ENCODE measurements at regions not wholly inside any gene's neighbourhood (a gene's known extent, or its start where the extent isn't known, plus 50 kb on each side); places are given as distances from the start of the nearest gene placed in this dataset.
"Not testable (repeated sequence)": the region's sequence is repeated elsewhere in the genome, so short reads cannot be mapped to it uniquely, and the experiment has no call there.

DNA sequence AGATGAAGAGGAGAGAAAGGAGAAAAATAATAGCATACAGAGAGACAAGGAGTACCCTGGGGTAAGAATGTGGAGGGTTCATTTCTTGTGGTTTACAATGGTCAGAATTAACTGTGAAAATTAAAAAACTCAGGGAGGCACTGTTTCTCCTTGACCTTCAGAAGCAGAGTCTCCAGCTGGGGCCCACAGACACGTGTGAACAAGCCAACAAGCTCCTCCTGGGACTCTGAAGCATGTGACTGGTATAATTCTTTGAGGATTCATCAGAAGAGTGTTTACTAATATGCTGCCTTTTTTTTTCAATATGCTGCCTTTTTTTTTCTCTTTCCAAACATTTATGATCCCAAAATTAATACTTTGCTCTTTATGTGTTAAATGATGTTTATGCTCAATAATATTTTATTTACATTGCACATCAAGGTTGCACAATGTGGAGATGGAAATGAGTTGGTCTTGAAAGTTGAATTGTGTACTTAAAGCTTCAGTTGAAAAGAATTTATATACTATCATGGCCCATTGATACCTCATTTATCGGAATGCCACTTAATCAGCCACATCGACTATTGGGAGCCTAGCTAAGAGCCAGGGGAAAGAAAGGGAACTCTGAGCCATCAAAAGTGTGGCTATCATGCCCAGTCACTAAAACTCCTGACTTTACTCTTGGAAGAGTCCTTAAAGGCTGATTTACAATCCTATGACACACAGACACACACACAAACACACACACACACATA is 134.7 kb upstream of the RHOBTB1 start:
- DNase-seq, result peak; percentile 33

DNA sequence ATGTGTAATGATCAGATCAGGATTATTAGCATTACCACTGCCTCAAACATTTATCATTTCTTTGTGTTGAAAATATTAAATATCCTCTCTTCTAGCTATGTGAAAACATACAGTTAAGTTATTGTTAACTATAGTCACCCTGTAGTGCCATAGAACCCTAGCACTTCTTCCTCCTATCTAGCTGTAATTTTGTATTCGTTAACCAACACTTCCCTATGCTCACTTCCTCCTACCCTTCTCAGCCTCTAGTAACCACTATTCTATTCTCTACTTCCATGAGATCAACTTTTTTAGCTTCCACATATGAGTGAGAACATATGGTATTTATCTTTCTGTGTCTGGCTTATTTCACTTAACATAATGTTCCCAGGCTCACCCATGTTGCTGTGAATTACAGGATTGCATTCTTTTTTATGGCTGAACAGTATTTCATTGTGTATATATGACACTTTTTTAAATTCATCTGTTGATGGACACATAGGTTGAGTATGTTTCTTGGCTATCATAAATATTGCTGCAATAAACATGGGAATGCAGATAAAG is 132.7 kb upstream of the RHOBTB1 start:
- no peak for DNase-seq

DNA sequence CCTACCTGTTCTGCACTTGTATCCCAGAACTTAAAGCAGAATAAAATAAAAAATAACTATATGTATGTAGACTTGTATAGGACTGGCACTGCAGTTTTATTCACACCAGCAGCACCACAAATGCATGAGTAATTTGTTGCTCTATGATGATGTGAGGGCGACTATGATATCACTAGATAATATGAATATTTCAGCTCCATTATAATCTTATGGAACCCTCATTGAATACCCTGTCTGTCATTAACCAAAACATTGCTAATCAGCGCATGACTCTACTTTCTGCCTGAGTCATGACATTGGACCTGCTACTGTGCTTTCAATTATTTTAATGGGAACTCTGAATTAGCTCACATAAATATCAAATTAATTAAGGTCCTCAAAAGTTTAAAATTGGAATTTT is 129.4 kb upstream of the RHOBTB1 start:
- DNase-seq, result no peak

DNA sequence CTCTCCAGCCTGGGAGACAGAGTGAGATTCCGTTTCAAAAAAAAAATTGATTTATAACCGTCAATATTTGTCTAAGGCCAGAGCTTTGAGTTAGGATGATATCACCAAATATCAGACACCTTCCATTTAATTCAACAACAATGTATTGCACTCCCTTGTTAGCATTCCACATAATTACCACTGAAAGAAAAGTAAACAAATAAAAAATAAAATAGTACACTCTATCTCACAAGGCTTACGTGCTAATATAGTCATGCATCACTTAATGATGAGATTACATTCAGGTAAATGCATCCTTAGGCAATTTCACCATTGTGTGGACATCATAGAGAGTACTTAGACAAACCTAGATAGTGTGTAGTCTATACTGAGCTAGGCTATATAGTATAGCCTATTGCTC is 127.6 kb upstream of the RHOBTB1 start:
- no peak for DNase-seq

DNA sequence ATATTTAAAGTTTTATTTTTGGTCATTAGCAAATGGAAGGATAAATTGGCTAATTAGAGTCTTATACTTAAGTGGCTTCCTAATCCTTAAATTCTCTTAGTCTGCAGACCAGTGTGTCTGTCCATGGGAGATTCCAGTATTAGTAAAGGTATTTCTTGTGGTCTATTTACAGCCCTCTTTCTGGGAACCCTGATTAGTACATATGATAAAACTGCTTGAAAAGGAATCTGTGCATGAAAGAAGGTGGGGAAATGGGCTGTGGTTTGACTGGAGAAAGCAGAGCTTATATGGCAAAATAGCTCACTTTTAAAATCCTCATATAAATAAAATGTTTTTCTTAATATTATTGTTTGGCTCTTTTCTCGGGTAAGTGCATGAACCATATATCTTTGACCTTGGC is 124.5 kb upstream of the RHOBTB1 start:
- no peak for DNase-seq

- DNase-seq, result no peak
Observed at GRCh38 chr10:61067671-61068336, 123.8 kb upstream of the RHOBTB1 start.

GRCh38 chr10:61066661-61067344 is 122.8 kb upstream of the RHOBTB1 start:
- DNase-seq, result no peak

DNA sequence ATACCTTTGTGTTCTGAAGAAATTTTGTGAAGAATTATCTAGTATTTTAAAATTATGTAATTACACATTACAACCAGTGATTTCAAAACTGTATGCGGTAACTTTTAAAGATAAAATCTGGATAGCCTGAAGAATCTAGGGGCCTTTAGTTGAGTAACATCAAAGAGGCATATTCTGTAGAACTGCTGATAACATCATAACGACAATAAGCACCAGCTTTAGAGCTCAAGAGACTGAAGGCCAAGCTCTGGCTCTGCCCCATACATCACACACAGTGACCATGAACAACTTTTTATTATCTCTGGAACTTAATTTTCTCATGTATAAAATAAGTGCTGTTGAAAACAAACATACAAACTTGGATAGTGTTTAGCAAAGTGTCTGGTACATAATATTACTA is 121.1 kb upstream of the RHOBTB1 start:
- no peak for DNase-seq

DNA sequence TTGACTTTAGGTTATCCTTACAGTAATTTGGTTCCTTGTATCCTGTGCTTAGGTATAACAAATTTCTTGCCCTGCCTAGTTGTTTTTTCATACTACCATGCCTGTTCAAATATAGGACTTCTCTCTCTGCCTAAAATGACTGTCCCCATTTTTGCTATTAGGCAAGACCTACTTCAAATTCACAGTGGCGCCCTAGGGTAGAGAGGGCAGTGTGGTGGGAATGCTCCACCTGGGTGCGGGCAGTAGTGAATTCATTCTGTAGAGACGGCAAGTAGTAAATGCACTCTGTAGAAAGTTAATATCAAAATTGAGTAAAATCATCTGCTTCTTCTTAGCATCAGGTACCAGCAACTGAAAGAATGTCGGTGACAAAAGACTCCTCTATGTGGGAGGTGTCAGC is 120.4 kb upstream of the RHOBTB1 start:
- DNase-seq, result no peak

DNA sequence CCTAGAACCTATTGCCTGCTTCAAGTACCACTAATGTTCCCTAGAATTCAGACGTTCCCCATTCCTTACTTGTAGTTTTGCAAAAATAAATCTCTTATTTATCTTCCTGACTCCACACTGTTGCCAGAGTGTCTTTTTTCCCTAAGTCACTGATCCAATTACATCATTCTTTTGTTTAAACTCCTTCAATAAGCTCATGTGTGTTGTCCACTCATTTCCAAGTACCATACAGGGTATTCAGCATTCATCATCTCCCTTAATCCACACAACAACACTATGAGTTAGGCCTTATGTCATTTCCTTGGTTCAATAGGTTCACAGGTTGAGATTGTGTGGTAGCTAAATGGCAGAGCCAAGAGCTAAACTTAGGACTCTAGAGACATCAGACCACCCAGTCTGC is 119.9 kb upstream of the RHOBTB1 start:
- DNase-seq, result peak; percentile 11

DNA sequence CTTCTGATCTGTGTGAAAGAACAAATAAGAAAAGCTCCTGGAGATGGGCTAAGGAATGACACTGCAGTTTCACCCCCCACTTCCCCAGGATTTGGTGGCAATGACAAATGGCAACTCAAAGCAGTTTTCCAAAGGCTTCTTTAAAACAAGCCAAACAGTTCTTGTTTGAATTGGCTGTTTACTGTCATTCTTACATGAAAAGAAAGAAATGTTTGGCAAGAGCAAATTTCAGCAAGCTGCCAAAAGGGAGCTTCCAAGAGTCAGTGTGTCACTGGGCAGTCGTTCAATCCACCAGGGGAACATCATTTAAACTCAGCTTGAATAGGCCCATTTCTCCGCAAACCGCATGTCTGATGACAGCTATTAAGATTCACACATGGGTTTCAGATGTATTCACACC is 119.0 kb upstream of the RHOBTB1 start:
- no peak for DNase-seq

GRCh38 chr10:61061923-61062504 is 118.0 kb upstream of the RHOBTB1 start:
- DNase-seq, result no peak

DNA sequence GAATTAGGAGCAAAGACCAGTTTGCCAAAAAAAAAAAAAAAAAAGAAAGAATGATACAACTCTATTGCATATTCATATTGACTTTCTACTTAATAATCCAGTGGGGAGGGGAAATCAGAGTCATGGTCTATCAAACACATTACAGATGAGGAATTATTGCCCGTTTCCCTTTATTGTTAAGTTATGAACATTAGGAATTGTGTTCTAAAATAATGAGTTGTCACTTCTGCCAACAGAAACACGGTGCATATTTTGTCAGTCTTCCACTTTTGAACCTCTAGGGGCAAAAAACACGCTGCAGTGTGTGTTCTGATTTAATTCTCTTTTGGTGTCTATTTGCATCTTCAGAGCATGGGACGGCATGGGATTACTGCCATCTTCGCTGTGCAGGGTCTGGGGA is 115.7 kb upstream of the RHOBTB1 start:
- no peak for DNase-seq

DNA sequence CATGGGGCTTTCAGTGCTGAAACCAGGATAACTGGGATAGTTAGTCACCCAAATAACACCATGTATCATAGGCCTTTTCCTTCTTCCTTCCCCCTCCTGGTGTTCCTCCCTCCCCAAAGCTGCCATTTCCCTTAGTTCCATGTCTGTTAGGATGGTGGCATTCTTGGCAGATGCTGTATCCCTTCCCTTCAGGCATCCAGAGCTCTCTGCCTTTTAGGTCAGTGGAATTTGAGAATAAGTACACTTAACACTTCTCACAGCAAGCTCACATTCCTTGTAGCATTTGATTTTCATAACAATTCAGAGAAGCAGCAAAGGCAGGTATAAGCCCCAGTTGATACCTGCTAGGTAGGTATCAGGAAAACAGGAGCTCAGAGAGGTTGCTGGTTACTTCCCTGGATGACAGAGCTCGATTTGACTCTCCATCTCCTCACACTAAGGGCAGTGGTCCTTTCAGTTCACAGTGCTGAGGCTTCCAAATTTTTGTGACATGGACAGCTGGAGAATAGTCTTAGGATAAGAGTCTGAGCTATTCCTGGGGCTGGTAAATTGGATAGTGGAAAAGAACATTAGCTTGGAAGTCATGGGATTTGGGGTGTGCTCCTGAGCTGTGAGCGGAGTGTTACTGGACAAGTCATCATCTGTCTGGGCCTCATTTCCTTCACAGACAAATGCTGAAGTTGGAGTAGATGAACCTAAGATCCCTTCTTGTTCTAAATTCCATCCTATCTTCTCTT is 108.7 kb upstream of the RHOBTB1 start:
- DNase-seq, result peak; percentile 40

- DNase-seq, result no peak
Observed at GRCh38 chr10:61051344-61051743, 107.4 kb upstream of the RHOBTB1 start.

DNA sequence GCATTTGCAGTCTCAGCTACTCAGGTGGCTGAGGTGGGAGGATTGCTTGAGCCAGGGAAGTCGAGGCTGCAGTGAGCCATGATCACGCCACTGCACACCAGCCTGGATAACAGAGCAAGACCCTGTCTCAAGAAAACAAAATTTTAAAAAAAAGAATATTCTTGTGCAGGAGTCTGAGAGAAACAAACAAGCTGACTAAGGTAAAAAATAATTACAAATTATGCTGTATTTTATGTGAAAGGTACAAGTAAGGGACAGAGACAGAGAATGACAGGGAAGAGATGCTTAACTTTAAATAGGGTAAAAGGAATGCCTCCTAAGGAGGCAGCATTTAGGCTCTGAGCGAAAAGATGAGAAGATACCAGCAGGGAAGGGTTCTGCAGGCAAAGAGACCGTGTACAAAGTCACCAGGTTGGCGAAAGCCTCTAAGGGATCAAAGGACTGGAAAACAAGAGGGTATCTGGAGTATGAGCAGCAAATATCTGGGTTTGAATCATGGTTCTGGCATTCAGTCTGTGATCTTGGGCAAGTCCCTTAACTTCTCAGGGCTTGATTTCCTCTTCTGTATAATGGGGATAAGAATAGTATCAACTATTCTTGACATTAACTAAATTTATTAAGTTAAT is 106.2 kb upstream of the RHOBTB1 start:
- no peak for DNase-seq

GRCh38 chr10:61049386-61049785 is 105.4 kb upstream of the RHOBTB1 start:
- no peak for DNase-seq

DNA sequence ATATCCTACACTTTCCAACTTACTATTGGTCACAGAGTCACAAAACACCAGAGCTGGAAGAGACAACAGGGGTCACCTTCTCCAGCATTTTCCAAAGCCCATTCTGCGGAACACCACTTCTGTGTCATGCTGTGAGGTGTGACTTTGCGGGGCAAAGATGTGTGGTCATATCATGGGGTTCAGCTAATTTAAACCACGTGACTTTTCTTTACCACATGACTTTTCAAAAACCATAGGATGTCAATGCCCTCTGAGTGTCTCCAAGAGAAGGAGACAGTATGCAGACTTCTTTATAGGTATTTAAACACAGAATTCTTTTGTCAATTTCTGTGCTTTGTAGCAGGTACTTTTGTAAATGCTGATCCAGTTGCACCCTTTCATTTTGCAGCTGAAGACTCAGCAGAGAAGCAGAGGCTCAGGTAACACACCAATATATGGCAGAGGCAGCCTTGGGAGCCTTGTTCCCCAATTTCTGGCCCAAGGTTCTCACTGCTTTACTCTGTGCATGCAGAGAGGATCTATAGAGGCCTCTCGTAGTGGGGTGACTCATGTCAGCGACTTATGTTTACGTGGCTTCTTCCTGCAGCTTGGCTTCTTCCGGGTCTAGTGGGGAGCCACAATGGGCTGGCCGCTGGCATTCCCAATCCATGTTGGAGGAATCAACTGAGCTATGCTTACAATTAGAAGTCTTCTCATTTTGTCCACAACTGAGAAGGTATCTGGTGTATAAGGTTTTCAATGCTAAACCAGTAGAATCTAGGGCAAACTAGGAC is 104.0 kb upstream of the RHOBTB1 start:
- no peak for DNase-seq

- DNase-seq, result peak; percentile 20
Observed at GRCh38 chr10:61047081-61047480, 103.1 kb upstream of the RHOBTB1 start.

DNA sequence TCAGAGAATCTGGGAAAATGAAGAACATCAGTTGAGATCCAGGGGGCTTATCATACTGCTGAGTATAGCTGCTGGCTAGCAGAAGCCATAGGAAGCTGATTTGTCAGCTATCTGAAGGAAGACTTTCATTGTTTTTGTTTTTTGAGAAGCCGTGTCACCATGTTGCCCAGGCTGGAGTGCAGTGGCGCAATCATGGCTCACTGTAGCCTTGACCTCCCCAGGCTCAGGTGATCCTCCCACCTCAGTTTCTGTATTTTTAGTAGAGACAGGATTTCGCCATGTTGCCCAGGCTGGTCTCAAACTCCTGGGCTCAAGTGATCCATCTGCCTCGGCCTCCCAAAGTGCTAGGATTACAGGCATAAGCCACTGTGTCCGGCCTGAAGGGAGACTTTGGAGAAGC is 101.5 kb upstream of the RHOBTB1 start:
- DNase-seq, result not testable (repeated sequence)

DNA sequence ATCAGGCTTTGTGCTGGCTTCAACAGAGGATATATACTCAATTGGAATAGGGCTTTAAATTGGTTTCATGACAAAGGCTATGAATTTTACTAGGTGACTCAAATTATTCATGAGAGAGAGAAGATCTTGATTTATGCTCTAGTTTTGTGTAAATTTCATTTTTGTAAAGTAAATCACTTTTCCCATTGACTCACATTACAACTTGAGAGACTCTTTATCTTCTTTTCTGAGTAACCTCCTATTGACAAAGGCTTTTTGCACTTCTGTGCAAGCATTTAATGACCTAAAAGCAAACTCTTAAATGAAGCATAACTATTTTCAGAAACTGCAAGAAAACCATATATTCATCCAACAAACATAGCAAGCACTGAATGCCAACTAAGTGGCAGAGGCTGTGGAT is 98.5 kb upstream of the RHOBTB1 start:
- DNase-seq, result no peak

Measured in fibroblast of skin of back (primary cell).